ENCODE measurements at regions not wholly inside any gene's neighbourhood (a gene's known extent, or its start where the extent isn't known, plus 50 kb on each side); places are given as distances from the start of the nearest gene placed in this dataset.
A peak's percentile ranks its signal among the peaks of the same experiment; 100 is the strongest.

- no TSS peak for BruUV-seq (replicated peaks)
- DNase-seq (ENCODE audit: low read depth, low spot score): no peak
- Histone ChIP-seq H3K36me3 (ENCODE audit: control insufficient read depth in 1 of 2, insufficient read depth in 2 of 2, low read length in 2 of 2) (peaks cover 0 to 23% of the 10 kb centered on the region in 2 experiments; a peak in 2 of 4 replicates), H2AFZ (ENCODE audit: low read depth, low read length, poor library complexity, severe bottlenecking) (peak overlapping the region; percentile 36), H4K20me1 (ENCODE audit: insufficient read depth) (no peaks in the 10 kb centered on the region), H3K4me2 (ENCODE audit: low read length) (no peak overlapping the region), H3K4me1 (ENCODE audit: control insufficient read depth in 1 of 2, insufficient read depth in 2 of 2, low read length in 2 of 2) (peaks cover 11 to 36% of the 10 kb centered on the region in 2 experiments; a peak in 3 of 4 replicates), H3K4me3 (replicated peaks in 1 of 2; ENCODE audit: low read depth in 1 of 2, low read length in 2 of 2) (no peak overlapping the region), H3K9ac (ENCODE audit: low read length) (no peak overlapping the region), H3K9me2 (ENCODE audit: insufficient read depth) (no peaks in the 10 kb centered on the region), H3K27me3 (ENCODE audit: insufficient read depth, low read length) (no peaks in the 10 kb centered on the region), H3K27ac (ENCODE audit: low read depth, low read length) (no peak overlapping the region), H3K79me2 (ENCODE audit: insufficient read depth, low read length) (no peaks in the 10 kb centered on the region), H3K9me3 (ENCODE audit: control insufficient read depth in 1 of 2, insufficient read depth in 1 of 2, low read depth in 1 of 2, low read length in 2 of 2) (peaks cover 0 to 13% of the 10 kb centered on the region in 2 experiments; a peak in 1 of 4 replicates)
- intact Hi-C loops (cut with micrococcal nuclease): no loop called here
- TF ChIP-seq ZFX (IDR thresholded peaks at IDR 0.05) (no peak), ATF3 (IDR thresholded peaks at IDR 0.05) (no peak), EZH2 (IDR thresholded peaks at IDR 0.05) (no peak)
- CTCF ChIA-PET: no interaction called here
- POLR2A ChIA-PET: no interaction called here
- ATAC-seq: no peak
- RAD21 ChIA-PET (ENCODE audit: low non-redundant PET in 1 of 2, low total read pairs in 2 of 2, uncharacterized antibody in 2 of 2, unreplicated experiment in 2 of 2): no interaction called here
Measured at GRCh38 chr12:65663097-65663496, 161.2 kb upstream of the HMGA2 start.

GRCh38 chr12:65663648-65664047, 160.6 kb upstream of the HMGA2 start:
- H3K9me3 ChIP-seq (ENCODE audit: control insufficient read depth in 1 of 2, insufficient read depth in 1 of 2, low read depth in 1 of 2, low read length in 2 of 2): peaks cover 0 to 13% of the 10 kb centered on the region in 2 experiments; a peak in 1 of 4 replicates
- H3K36me3 ChIP-seq (ENCODE audit: control insufficient read depth in 1 of 2, insufficient read depth in 2 of 2, low read length in 2 of 2): peaks cover 0 to 23% of the 10 kb centered on the region in 2 experiments; a peak in 2 of 4 replicates
- peaks cover 6 to 37% of the 10 kb centered on the region in 2 experiments; a peak in 3 of 4 replicates for H3K4me1 ChIP-seq (ENCODE audit: control insufficient read depth in 1 of 2, insufficient read depth in 2 of 2, low read length in 2 of 2)
- RAD21 ChIA-PET (ENCODE audit: low non-redundant PET in 1 of 2, low total read pairs in 2 of 2, uncharacterized antibody in 2 of 2, unreplicated experiment in 2 of 2): no interaction called here
- H3K4me2 ChIP-seq (ENCODE audit: low read length): no peak overlapping the region
- no peak overlapping the region for H2AFZ ChIP-seq (ENCODE audit: low read depth, low read length, poor library complexity, severe bottlenecking)
- H3K9ac ChIP-seq (ENCODE audit: low read length): no peak overlapping the region
- BruUV-seq (replicated peaks): no TSS peak
- H3K27ac ChIP-seq (ENCODE audit: low read depth, low read length): no peak overlapping the region
- CTCF ChIA-PET: no interaction called here
- no peaks in the 10 kb centered on the region for H3K79me2 ChIP-seq (ENCODE audit: insufficient read depth, low read length)
- POLR2A ChIA-PET: no interaction called here
- H3K27me3 ChIP-seq (ENCODE audit: insufficient read depth, low read length): no peaks in the 10 kb centered on the region
- DNase-seq (ENCODE audit: low read depth, low spot score) (no peak), ATAC-seq (no peak)
- H3K9me2 ChIP-seq (ENCODE audit: insufficient read depth): no peaks in the 10 kb centered on the region
- no peak overlapping the region for H3K4me3 ChIP-seq (replicated peaks in 1 of 2; ENCODE audit: low read depth in 1 of 2, low read length in 2 of 2)
- H4K20me1 ChIP-seq (ENCODE audit: insufficient read depth): no peaks in the 10 kb centered on the region
- intact Hi-C loops (cut with micrococcal nuclease): no loop called here
- TF ChIP-seq SP1 (IDR thresholded peaks at IDR 0.05; ENCODE audit: low read depth) (no peak), POLR2A (IDR thresholded peaks at IDR 0.05; ENCODE audit: borderline replicate concordance, extremely low read depth, insufficient read depth, insufficient read length) (no peak), ATF3 (IDR thresholded peaks at IDR 0.05) (no peak), CTCF (IDR thresholded peaks at IDR 0.05 in 2 of 3, conservative IDR thresholded peaks at IDR 0.05 in 1 of 3; ENCODE audit: borderline replicate concordance in 1 of 3, insufficient read depth in 1 of 3, low read depth in 2 of 3, low read length in 2 of 3) (no peak), ZNF274 (IDR thresholded peaks at IDR 0.05; ENCODE audit: low read depth, low read length) (no peak), FOSL1 (IDR thresholded peaks at IDR 0.05; ENCODE audit: low read depth) (no peak), EZH2phosphoT487 (IDR thresholded peaks at IDR 0.05; ENCODE audit: borderline replicate concordance) (no peak), SIN3A (IDR thresholded peaks at IDR 0.05; ENCODE audit: low read depth) (no peak), CBX3 (IDR thresholded peaks at IDR 0.05; ENCODE audit: low read depth) (no peak), EGR1 (IDR thresholded peaks at IDR 0.05; ENCODE audit: low read depth) (no peak), ZFX (IDR thresholded peaks at IDR 0.05) (no peak), SRF (IDR thresholded peaks at IDR 0.05; ENCODE audit: low read depth) (no peak), ELF1 (IDR thresholded peaks at IDR 0.05; ENCODE audit: borderline replicate concordance, low read depth) (no peak), ZBTB33 (IDR thresholded peaks at IDR 0.05; ENCODE audit: extremely low read depth, insufficient replicate concordance, low read length) (no peak), CEBPB (IDR thresholded peaks at IDR 0.05; ENCODE audit: low read depth) (no peak), JUND (IDR thresholded peaks at IDR 0.05) (no peak), MAX (IDR thresholded peaks at IDR 0.05) (no peak), EZH2 (IDR thresholded peaks at IDR 0.05) (no peak), POLR2AphosphoS5 (IDR thresholded peaks at IDR 0.05; ENCODE audit: low read depth, low read length) (no peak)

Data from HCT116 (cell line).